Prostate gland (tissue), 2 donors: ENCODE measurements at regions not wholly inside any gene's neighbourhood (a gene's known extent, or its start where the extent isn't known, plus 50 kb on each side); places are given as distances from the start of the nearest gene placed in this dataset.

Experiments
- POLR2A ChIP-seq: fragments of 450-650 bp; IDR thresholded peaks from one replicate; pipeline ENCODE4 v1.6.1; 2016; ENCODE audit warnings: antibody characterized with exemption, mild to moderate bottlenecking
- TF ChIP-seq, protein P1 (sequence below), 4 experiments: fragments of 200-600 bp in 2 of 4; fragments of 450-650 bp in 2 of 4; sonication (generic) in 2 of 4; IDR thresholded peaks; 1 replicate in 3 of 4; 2 replicates in 1 of 4; pipeline ENCODE4 v1.5.1; 2016 to 2019; ENCODE audit warnings: antibody characterized with exemption in 4 of 4, mild to moderate bottlenecking in 2 of 4, moderate library complexity in 2 of 4

GRCh38 chr7:130963339-130963738 is 229.3 kb upstream of the KLF14 start:
- TF ChIP-seq, protein P1, sequence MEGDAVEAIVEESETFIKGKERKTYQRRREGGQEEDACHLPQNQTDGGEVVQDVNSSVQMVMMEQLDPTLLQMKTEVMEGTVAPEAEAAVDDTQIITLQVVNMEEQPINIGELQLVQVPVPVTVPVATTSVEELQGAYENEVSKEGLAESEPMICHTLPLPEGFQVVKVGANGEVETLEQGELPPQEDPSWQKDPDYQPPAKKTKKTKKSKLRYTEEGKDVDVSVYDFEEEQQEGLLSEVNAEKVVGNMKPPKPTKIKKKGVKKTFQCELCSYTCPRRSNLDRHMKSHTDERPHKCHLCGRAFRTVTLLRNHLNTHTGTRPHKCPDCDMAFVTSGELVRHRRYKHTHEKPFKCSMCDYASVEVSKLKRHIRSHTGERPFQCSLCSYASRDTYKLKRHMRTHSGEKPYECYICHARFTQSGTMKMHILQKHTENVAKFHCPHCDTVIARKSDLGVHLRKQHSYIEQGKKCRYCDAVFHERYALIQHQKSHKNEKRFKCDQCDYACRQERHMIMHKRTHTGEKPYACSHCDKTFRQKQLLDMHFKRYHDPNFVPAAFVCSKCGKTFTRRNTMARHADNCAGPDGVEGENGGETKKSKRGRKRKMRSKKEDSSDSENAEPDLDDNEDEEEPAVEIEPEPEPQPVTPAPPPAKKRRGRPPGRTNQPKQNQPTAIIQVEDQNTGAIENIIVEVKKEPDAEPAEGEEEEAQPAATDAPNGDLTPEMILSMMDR (IDR thresholded peaks at IDR 0.05), result no peak
- no peak for TF ChIP-seq POLR2A
